ENCODE measurements at regions not wholly inside any gene's neighbourhood (a gene's known extent, or its start where the extent isn't known, plus 50 kb on each side); places are given as distances from the start of the nearest gene placed in this dataset.

DNA sequence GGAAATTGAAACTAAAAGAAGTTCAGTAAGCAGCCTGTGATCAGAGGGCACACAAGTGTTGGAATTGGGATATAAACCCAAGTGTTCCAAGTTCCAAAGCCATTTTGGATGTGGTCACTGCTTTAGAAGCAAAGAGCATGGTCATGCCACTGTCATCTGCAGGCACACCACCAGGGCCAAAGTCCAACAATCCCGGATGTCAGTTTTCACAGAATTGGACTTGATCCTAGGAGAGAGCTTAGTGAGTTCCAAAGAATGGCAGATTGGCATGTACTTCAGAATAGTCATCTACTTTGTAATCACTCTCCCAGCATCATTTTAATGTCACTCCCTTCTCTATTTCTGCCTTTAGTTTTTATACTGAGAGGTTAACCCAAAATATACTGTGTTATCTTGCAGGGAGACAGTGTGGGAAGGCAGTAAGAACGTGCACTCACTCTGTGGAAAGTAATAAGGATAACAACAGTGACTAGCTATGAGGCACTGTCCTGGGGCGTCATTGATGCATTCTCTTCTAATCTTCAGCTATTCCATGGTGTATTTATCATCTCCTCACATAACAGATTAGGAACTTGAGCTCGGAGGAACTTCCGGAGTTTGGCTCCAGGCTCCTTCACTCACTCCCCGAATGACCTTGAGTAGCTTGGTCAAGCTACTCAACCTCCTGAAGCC lies 388.0 kb downstream of the ACTL7B start:
- ChIA-PET POLR2A (no interaction called here), CTCF (interaction anchor here (1.4 kb wide), 1 partner anchor 37 kb away, joined by 3 read pairs; no protein-coding TSS in a partner anchor)
- peaks cover 4% of the 10 kb centered on the region for H3K27me3 Mint-ChIP-seq
- no peaks in the 10 kb centered on the region for H3K9me3 ChIP-seq (ENCODE audit: control extremely low read depth in 1 of 3, control insufficient read depth in 2 of 3, insufficient read depth in 1 of 3, low read length in 2 of 3)
- H2AFZ ChIP-seq (ENCODE audit: insufficient read depth, low read depth, low read length, poor library complexity, severe bottlenecking) = no peak overlapping the region
- no peak overlapping the region for H3K4me2 ChIP-seq (replicated peaks; ENCODE audit: low read depth, low read length, poor library complexity, severe bottlenecking)
- intact Hi-C loops (cut with micrococcal nuclease) = loop anchor here (5.0 kb wide), 1 partner anchor 485 kb away; no protein-coding TSS in a partner anchor
- H3K27ac ChIP-seq (ENCODE audit: low read length in 2 of 2) = no peak overlapping the region
- H3K36me3 ChIP-seq (replicated peaks in 1 of 2; ENCODE audit: control extremely low read depth in 1 of 2, control insufficient read depth in 1 of 2, extremely low read depth in 1 of 2, insufficient read depth in 2 of 2, low read length in 1 of 2) = no peaks in the 10 kb centered on the region
- H3K9ac ChIP-seq (ENCODE audit: low read length) = no peak overlapping the region
- no peak overlapping the region for H3K4me3 Mint-ChIP-seq
- no peak overlapping the region for H3K27ac Mint-ChIP-seq
- DNase-seq (no peak), ATAC-seq (ENCODE audit: low read depth) (no peak)
- no peaks in the 10 kb centered on the region for H3K4me1 Mint-ChIP-seq
- no peaks in the 10 kb centered on the region for H3K79me2 ChIP-seq (ENCODE audit: control insufficient read depth, insufficient read depth, low read length)
- H3K4me1 ChIP-seq (ENCODE audit: control insufficient read depth in 2 of 2, insufficient read depth in 2 of 2, low read length in 2 of 2) = no peaks in the 10 kb centered on the region
- WGBS (ENCODE audit: insufficient coverage) = 100% methylated on average over 2 of the region's 6 CpGs
- peaks cover 4% of the 10 kb centered on the region for H3K9me3 Mint-ChIP-seq (ENCODE audit: insufficient read depth)
- TF ChIP-seq EZH2 (IDR thresholded peaks at IDR 0.05; ENCODE audit: borderline replicate concordance, insufficient read depth, low read depth, low read length, poor library complexity, severe bottlenecking) (no peak), CTCF (IDR thresholded peaks at IDR 0.05) (no peak)
- H3K4me3 ChIP-seq (ENCODE audit: control extremely low read depth in 1 of 5, extremely low read depth in 1 of 5, insufficient read depth in 1 of 5, low read depth in 2 of 5, low read length in 4 of 5) = no peak overlapping the region
- H4K20me1 ChIP-seq (ENCODE audit: control insufficient read depth, insufficient read depth, low read length, poor library complexity, severe bottlenecking) = no peaks in the 10 kb centered on the region
- no peaks in the 10 kb centered on the region for H3K27me3 ChIP-seq (replicated peaks in 1 of 4; ENCODE audit: control extremely low read depth in 1 of 4, control insufficient read depth in 3 of 4, insufficient read depth in 4 of 4, low read length in 3 of 4)

DNA sequence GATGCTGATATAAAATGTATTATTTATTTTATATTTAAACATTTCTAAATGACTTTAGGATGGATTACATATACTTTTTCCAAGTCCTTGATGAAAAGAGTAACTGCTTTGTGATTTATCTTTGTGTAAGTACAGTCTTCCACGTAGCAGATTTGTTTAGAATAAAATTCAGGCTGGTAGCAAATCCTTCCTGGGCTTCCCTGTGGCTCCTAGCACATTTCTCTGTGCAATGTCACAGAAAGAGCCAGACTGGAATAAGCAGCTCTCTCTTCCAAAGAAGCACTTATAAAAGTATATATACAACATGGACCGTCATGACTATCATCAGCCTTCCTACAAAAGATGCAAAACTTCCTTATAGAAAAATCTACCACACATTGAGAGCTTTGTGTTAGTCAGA lies 388.6 kb downstream of the ACTL7B start:
- CTCF ChIA-PET = interaction anchor here (1.4 kb wide), 1 partner anchor 37 kb away, joined by 3 read pairs; no protein-coding TSS in a partner anchor
- Mint-ChIP-seq H3K27me3 (peaks cover 4% of the 10 kb centered on the region), H3K27ac (no peak overlapping the region), H3K4me1 (no peaks in the 10 kb centered on the region), H3K9me3 (ENCODE audit: insufficient read depth) (peaks cover 4% of the 10 kb centered on the region), H3K4me3 (no peak overlapping the region)
- no peaks in the 10 kb centered on the region for H3K9me3 ChIP-seq (ENCODE audit: control extremely low read depth in 1 of 3, control insufficient read depth in 2 of 3, insufficient read depth in 1 of 3, low read length in 2 of 3)
- H3K4me3 ChIP-seq (ENCODE audit: control extremely low read depth in 1 of 5, extremely low read depth in 1 of 5, insufficient read depth in 1 of 5, low read depth in 2 of 5, low read length in 4 of 5) = no peak overlapping the region
- no peak overlapping the region for H3K27ac ChIP-seq (ENCODE audit: low read length in 2 of 2)
- ATAC-seq (ENCODE audit: low read depth) (no peak), DNase-seq (no peak)
- no peaks in the 10 kb centered on the region for H3K36me3 ChIP-seq (replicated peaks in 1 of 2; ENCODE audit: control extremely low read depth in 1 of 2, control insufficient read depth in 1 of 2, extremely low read depth in 1 of 2, insufficient read depth in 2 of 2, low read length in 1 of 2)
- no peak overlapping the region for H2AFZ ChIP-seq (ENCODE audit: insufficient read depth, low read depth, low read length, poor library complexity, severe bottlenecking)
- intact Hi-C loops (cut with micrococcal nuclease) = loop anchor here (5.0 kb wide), 1 partner anchor 485 kb away; no protein-coding TSS in a partner anchor
- no peaks in the 10 kb centered on the region for H4K20me1 ChIP-seq (ENCODE audit: control insufficient read depth, insufficient read depth, low read length, poor library complexity, severe bottlenecking)
- no peaks in the 10 kb centered on the region for H3K79me2 ChIP-seq (ENCODE audit: control insufficient read depth, insufficient read depth, low read length)
- no peak for TF ChIP-seq EZH2 (IDR thresholded peaks at IDR 0.05; ENCODE audit: borderline replicate concordance, insufficient read depth, low read depth, low read length, poor library complexity, severe bottlenecking)
- TF ChIP-seq CTCF (IDR thresholded peaks at IDR 0.05) = no peak
- POLR2A ChIA-PET = no interaction called here
- no peak overlapping the region for H3K9ac ChIP-seq (ENCODE audit: low read length)
- no peak overlapping the region for H3K4me2 ChIP-seq (replicated peaks; ENCODE audit: low read depth, low read length, poor library complexity, severe bottlenecking)
- WGBS (ENCODE audit: insufficient coverage) = no CpG with 5 or more reads among the region's 2 CpGs
- H3K27me3 ChIP-seq (replicated peaks in 1 of 4; ENCODE audit: control extremely low read depth in 1 of 4, control insufficient read depth in 3 of 4, insufficient read depth in 4 of 4, low read length in 3 of 4) = no peaks in the 10 kb centered on the region
- H3K4me1 ChIP-seq (ENCODE audit: control insufficient read depth in 2 of 2, insufficient read depth in 2 of 2, low read length in 2 of 2) = no peaks in the 10 kb centered on the region

Data from B cell (primary cell).